ENCODE measurements at regions not wholly inside any gene's neighbourhood (a gene's known extent, or its start where the extent isn't known, plus 50 kb on each side); places are given as distances from the start of the nearest gene placed in this dataset.

- Mint-ChIP-seq H3K36me3 (ENCODE audit: insufficient read depth in 1 of 3, low read depth in 3 of 3) (no peaks in the 10 kb centered on the region; a peak in 1 of 7 replicates), H3K9me3 (peaks cover 2 to 3% of the 10 kb centered on the region in 2 experiments; a peak in 3 of 5 replicates), H3K4me3 (no peak overlapping the region), H3K27me3 (ENCODE audit: low read depth) (no peaks in the 10 kb centered on the region), H3K4me1 (peaks cover 22% of the 10 kb centered on the region in 2 experiments), H3K27ac (no peak overlapping the region)
- Histone ChIP-seq H2BK5ac (ENCODE audit: insufficient read length, low read length) (no peak overlapping the region), H3K4me1 (ENCODE audit: insufficient read depth, low read length) (peaks cover 9% of the 10 kb centered on the region; the same call in 1 of the 2 replicates), H3K9ac (ENCODE audit: extremely low read depth, insufficient read length, low read length) (no peak overlapping the region), H3K4ac (ENCODE audit: low read depth, low read length) (no peak overlapping the region), H3K79me2 (ENCODE audit: insufficient read depth, low read length) (no peaks in the 10 kb centered on the region), H3K23ac (ENCODE audit: insufficient read length, low read depth, low read length) (no peak overlapping the region), H3K9me3 (ENCODE audit: control insufficient read depth, low read depth, low read length) (no peaks in the 10 kb centered on the region), H3K27me3 (ENCODE audit: insufficient read depth, low read length) (no peaks in the 10 kb centered on the region), H3K14ac (ENCODE audit: insufficient read depth, low read length) (no peak overlapping the region), H3K4me2 (ENCODE audit: insufficient read depth, insufficient read length, low read length) (no peak overlapping the region), H3K56ac (ENCODE audit: insufficient read length, low read depth, low read length) (no peak overlapping the region), H2BK20ac (ENCODE audit: low read depth, low read length, poor library complexity, severe bottlenecking) (no peak overlapping the region), H3K18ac (ENCODE audit: insufficient read length, low read depth, low read length) (no peak overlapping the region), H3T11ph (ENCODE audit: low read length) (no peak overlapping the region), H2BK12ac (ENCODE audit: insufficient read length, low read depth, low read length) (no peak overlapping the region), H2AK5ac (ENCODE audit: insufficient read length, low read length) (no peak overlapping the region), H2BK120ac (ENCODE audit: low read depth, low read length, poor library complexity, severe bottlenecking) (no peak overlapping the region), H3K79me1 (ENCODE audit: insufficient read depth, low read depth, low read length, poor library complexity, severe bottlenecking) (no peaks in the 10 kb centered on the region), H4K91ac (ENCODE audit: insufficient read length, low read depth, low read length) (no peak overlapping the region), H3K23me2 (ENCODE audit: insufficient read length, low read depth, low read length, poor library complexity, severe bottlenecking) (no peaks in the 10 kb centered on the region), H2AFZ (ENCODE audit: low read length) (no peak overlapping the region), H4K5ac (ENCODE audit: insufficient read length, low read depth, low read length) (no peak overlapping the region), H4K20me1 (ENCODE audit: control insufficient read depth, insufficient read depth, insufficient read length) (no peaks in the 10 kb centered on the region), H2BK15ac (ENCODE audit: low read depth, low read length) (no peak overlapping the region), H3K27ac (ENCODE audit: insufficient read length, low read depth, low read length) (no peak overlapping the region), H4K8ac (replicated peaks; ENCODE audit: insufficient read length, low read depth, low read length) (no peak overlapping the region)
- TF ChIP-seq CTCF (conservative IDR thresholded peaks at IDR 0.05), result no peak
- DNase-seq, result no peak
- no CpG with 5 or more reads among the region's 5 CpGs for WGBS (ENCODE audit: extremely low coverage, insufficient read length, low lambda C conversion rate)
Measured at GRCh38 chr11:70541699-70542098, 143.4 kb downstream of the CTTN start.
